Right kidney (tissue), 1 donor: ENCODE measurements at regions not wholly inside any gene's neighbourhood (a gene's known extent, or its start where the extent isn't known, plus 50 kb on each side); places are given as distances from the start of the nearest gene placed in this dataset.

Source experiments
- DNase-seq: peaks from one replicate; pipeline ENCODE4 v3.0.0-alpha.2; 2016

DNA sequence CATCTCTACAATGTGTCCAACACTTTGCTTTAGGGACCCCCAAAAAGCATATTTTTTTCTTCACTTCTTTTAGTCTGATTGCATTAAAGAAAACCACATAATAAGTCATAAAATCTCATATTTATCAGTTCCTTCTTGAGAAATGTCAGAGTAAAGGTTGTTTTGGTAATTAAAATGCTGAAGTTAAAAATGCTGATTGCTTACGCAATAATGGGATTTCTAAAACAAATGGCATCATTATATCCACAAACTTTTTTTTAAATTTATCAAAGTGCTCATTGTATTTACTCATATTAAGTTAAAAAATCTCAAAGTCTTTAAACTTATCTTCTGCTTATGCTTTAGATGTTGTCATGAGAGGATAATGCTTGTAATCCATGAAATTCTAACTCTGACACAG, 737.2 kb upstream of the ARGLU1 start:
- DNase-seq: no peak

DNA sequence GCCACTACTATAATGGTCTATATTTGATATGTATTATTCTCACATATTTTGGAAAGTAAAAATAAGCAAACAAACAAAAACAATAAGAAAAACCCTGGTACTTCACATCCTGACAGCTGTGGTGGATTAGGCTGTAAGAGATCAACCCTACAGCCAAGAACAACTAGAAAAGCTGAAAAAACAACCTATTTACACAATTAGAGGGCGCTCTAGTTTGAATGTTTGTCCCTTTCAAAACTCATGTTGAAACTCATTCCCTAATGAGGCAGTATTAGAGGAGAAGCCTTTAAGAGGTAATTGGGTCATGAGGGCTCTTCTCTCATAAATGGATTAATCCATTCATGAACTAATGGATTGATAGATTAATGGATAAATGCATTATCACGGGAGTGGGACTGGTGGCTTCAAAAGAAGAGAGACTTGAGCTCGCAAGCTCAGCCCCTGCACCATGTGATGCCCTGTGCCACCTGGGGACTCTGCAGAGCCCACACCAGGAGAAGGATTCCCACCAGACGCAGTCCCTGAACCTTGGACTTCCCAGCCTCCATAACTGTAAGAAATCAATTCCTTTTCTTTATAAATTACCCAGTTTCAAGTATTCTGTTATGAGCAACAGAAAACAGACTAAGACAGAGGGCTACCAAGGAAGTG, 733.9 kb upstream of the ARGLU1 start:
- DNase-seq: no peak

DNA sequence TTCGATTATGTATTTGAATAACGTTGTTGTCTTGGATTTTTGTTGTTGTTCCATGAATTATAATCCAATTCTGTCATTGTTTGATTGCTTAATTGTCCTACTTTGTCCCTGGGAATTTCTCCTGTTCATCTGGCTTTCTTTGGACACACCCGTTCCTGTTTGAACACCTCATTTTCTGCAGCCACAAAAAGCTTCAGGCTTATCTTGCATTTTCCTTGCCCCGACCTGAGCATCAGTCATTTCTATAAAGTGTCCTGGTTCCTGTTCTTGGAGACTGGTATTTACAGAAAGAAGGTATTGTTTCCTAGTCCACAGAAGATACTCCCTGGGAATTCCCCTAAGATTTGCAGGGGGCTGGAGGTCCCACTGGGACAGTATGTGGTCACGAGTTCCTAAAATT, 731.8 kb upstream of the ARGLU1 start:
- no peak for DNase-seq

DNA sequence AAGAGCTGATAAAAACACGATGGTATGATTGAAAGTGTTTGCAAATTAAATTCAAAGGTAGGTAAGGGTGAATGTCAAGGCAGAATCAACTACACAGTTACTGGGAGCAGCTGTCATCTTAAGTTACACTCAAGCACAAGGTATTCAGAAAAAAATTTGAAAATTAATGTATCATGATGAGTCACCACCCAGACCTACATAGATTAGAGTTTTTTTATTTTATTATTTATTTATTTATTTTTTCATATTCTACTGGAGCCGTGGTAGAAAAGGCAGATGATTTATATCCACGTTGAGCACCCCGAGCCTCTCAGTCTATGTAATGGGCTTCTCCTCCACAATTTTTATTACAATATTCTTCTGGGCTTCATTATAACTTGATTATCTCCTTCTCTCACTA, 728.9 kb upstream of the ARGLU1 start:
- no peak for DNase-seq

DNA sequence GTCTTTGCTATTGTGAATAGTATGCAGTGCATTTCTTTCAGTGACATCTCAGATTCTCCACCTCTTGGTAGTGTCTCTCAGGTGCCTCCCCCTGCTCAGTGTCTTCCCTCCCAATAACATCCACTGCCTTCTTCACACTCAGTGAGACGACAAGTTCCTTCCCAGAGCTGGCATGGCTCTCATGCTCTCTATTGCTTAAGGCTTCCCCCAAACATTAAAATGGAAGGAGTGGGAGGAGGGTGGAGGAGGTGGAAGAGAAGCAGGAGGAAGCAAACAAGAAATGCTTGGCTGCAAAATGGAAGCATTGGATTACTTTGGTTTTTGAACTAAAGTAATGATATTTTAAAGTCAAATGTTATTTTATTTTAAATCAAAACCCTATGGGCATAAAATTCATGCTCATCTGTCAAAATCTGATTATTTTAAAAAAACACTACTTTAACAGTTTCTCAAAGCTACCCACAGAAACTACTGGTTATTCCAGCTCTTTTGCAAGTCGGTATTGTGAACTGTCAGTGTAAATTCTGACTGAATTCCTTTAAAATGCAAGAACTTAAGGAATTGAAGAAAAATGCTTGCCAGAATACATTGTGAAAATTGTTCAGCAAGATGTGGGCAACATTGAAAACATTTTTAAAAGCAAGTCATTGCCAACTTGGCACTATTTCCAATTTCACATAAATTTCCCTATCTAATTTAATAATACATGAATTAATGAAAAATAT, 727.6 kb upstream of the ARGLU1 start:
- no peak for DNase-seq

DNA sequence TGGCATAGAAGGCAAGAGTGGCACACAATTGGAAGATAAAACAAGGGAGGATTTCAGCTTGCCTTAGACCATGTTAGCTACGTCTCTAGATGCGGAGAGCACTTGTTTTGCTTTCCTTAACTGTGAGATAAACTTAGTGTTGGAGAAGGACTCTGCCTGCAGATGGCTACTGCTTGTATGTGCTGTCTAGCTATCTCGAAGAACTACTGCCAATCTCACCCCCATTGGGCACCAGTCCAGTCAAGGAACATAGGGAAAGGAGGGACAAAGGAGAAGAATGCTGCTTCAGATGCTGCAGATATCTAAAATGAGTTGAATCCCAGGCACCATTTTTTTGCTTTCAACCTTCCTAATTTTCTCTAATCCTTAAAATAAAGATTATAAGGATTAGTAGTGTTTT, 726.0 kb upstream of the ARGLU1 start:
- DNase-seq: no peak

DNA sequence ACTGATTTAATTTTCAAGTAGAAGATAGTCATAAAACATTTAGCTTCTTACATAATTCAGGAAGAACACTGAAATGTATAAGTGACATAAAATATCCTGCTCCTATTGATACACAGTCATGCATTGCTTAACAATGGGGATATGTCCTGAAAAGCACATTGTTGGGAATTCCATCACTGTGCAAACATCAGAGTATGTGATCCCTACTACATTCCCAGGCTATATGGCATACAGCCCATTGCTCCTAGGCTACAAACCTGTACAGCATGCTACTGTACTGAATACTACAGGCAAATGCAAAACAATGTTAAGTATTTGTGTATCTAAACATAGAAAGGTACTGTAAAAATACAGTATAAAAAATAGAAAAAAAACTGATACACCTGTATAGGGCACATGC, 723.9 kb upstream of the ARGLU1 start:
- DNase-seq: no peak

DNA sequence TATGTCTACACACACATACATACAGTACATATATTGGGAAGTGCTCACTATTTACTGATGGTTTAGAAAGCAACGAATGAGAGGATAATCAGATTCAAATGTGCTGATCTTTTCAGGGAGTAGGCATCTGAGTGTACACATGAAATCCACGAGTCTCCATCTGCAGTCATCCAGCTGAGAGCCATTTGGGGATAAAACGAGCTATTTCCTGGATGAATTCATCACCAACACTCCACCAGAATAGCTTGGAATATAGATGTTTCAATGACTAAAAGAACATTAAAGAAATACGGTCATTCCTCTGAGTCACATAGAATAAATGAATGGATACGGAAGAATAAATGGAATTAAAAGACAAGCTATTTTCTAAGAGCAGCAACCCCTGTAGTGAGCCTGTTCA, 721.6 kb upstream of the ARGLU1 start:
- no peak for DNase-seq

DNA sequence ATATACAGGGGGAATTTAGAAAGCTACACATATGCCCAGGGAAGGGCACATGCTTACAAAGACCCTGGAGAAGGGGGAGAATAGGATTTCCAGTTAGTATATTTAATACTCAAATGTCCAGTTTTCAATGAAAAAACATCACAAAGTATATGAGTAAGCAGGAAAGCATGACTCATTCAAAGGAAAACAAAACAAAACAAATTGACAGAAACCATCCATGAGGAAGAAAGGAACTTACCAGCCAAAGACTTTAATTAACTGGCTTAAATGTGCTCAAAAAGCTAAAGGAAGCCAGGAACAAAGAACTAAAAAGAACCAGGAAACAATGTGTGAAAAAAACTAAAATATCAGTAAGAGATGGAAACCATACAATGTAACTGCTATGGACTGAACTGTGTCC, 716.2 kb upstream of the ARGLU1 start:
- DNase-seq: no peak

DNA sequence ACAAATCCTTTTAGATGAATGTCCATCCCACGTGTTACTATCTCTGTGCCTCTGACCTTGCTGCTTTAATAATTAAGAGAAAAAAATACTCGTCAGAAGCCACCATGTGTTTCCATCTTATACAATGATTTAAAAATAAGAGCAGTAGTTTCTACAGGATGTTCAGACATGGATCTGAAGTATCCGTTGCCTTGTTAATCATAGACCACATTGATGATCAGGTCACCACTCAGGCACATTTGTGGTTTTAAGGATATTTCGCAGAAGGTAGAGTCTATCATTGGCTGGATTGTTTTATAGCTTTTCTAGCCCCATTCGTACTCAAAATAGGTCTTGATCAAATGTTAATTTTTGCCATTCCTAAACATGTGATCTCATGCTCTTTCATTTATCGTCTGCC, 710.0 kb upstream of the ARGLU1 start:
- DNase-seq: no peak

DNA sequence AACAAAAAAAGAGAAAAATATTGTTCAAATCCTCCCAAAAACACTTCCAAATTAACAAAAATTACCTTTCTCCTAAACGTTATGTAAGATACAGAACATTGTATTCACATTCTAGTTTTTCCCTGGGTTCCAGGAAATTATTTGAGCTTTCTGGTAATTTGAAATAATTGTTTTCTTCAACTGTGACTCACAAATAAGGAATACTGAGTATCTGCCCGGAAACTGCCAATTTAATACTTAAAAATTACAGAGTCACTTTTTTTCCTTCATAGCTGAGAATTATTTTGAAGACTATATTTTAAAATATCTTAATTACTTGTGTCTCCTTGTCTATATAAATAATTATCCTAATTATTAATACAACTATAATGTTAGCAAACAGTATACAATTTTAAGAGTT, 709.0 kb upstream of the ARGLU1 start:
- no peak for DNase-seq

DNA sequence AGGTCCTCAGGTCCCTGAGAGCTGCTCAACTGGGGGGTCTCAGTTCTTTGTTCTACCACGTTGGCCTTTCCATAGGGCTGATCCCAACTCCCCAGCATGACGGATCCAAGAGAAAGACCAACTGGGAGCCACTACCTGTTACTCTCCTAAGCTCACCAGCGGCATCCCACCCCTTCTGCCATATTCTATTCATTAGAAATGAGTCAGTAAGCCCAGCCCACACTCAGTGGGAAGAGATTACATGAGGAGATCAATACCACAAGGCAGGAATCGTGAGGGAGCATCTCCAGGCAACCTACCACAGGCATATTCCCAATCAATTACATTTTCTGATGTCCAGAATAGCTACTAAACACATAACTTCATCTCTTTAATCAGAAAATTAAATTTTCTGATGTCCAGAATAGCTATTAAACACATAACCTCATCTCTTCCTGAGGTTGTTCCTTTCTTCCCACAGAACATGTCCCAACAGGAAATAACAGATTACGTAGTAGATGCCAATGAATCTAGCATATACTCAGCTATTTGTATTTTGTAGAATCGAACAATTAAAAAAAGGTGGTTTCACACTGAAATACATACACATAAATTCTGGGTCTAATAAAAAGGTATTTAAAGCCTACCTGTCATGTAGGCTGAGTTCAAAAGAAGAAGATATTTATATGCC, 708.1 kb upstream of the ARGLU1 start:
- DNase-seq: no peak

DNA sequence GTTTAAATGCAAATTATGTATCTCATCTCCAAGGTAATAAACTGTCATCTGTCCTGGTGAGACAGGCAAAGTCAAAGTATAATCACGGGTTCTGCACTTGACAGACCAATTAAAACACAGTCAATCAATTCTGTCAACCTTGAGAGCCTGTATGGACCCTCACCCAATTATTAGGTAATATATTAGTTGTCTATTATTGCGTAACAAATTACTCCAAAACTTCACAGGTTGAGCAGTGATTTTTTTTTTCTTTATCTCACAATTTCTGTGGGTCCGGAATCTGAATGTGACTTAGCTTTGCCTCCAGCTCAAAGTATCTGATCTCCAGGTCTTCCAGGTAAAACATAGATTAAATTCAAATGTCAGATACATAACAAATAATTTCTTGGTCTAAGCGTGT, 707.4 kb upstream of the ARGLU1 start:
- DNase-seq: no peak

DNA sequence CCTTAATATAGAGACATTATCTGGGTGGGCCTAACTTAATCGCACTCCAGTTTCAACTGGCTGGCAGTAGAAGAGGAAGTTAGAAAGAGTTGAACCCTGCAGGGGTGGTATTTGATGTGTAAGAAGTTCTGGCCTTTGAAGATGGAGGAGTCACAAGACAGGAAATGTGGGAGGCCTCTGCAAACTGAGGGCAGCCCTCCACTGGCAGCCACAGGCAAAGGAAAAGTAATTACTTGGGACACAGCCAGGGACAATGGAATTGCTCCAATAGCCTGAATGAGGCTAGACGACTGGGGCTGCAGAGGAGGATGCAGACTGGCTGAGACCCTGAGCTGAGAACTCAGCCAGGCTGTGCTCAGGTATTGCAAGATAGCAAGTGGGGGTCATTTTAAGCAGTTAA, 703.3 kb upstream of the ARGLU1 start:
- no peak for DNase-seq

DNA sequence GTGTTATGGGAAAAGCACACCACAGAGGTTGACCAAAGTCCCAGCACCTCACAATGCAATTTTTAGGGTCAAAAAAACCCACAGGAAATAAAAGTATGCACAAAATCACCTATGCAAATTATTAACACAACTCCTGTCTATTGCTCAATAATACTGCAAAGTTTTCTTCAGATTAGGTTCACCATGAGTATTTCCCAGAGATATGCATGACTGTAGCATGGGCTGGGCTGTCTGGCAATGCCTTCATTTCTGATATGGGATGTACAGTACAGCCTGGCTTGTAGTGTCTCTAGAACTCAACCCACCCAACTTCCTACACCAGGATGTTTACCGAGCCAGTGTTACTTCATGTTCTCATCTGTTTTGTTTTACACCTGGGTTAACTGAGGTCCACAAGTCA, 698.7 kb upstream of the ARGLU1 start:
- no peak for DNase-seq

DNA sequence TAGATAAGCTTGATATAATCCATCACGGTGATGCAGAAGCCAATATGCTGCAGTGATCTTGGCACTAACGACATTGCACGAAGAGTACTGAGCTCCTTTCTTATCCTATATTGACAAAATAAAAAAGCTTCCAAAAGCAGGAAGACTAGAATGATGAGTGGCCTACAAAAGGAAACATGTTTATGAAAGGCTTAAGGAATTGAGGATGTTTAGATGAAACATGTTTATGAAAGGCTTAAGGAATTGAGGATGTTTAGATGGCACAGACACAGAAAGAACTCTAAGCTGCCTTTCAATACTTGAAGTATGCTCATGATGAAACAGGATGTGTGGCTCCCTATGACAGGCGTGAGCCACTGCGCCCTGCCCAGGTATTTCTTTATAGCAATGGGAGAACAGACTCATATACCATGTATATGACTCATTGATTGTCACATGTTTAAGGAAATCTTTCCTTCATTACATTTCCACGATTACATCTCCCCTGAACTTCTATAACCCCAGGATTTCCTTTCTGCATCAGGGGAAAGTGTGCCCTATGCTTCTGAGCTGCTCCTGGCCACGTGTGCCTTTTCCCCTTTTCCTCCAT, 690.8 kb upstream of the ARGLU1 start:
- DNase-seq: no peak

DNA sequence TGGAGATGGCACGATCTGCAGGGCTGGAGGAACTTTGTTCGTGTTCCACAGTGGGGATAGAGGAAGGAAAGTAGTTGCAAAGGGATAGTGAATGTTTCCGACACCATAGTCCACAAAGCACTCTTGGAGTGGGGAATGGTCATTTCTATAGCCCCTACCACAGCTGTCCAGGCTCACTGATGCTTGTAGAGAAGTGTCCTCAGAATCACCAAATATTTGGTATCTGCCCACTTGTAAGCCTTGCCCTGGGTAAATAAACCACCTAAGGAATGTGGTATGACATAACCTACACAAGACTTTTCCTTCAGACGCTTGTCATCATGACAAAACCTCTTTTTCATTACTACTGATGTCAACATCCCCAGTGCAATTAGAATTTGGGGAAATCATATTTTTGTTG, 686.5 kb upstream of the ARGLU1 start:
- no peak for DNase-seq

DNA sequence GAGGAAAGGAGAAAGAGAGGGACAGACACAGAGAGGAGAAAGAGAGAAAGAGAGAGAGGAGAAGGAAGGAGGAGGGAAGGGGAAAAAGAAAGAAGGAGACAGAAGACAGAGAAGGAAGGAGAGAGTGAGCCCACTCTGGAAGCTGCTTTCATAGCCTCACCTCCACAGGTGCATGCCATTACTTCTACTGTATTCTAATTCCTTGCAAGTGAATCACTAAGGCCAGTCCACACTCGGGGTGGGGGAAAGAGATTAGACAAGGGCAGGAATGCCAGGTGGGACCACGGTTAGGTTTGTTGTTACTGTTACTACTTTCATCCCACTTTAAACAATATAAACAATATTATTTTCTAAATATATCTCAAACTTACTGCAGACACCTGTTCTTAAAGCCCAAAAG, 684.5 kb upstream of the ARGLU1 start:
- DNase-seq: no peak

DNA sequence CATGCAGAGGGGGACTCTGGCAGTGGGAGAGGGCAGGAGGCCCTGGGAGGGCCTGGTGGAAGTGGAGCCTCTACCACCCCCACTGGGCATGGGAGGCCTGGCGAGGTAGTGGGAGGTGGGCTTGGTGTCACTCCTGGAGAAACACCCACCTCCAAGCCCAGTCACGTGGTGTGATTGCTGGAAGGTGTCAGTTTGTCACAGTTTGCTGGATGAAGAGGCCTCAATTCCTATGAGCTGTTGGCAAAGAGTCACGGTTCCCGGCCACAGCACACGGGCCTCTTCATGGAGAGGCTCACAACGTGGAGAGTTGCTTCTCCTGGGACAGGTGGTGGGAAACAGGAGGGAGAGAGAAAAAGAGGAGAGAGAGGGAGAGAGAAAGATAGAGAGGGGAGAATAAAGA, 684.1 kb upstream of the ARGLU1 start:
- no peak for DNase-seq

DNA sequence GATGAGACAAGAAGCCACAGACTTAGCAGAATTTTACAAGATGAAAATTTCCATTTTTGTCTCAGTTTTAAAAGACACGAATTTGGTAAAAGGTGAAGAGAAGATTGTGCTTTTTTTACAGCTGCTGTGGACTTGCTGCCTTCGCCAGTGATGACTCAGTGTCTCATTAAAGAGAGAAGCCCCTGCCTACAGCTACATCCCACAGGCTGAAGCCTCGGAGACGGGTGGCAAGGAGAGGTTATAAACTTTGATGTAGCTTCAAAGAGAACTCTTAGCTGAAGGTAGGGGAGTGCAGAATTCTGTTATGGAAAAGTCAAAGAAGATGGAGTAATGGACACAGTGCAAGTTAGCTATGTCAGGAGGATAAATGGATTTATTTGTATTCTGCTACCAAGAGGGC, 683.4 kb upstream of the ARGLU1 start:
- DNase-seq: no peak

DNA sequence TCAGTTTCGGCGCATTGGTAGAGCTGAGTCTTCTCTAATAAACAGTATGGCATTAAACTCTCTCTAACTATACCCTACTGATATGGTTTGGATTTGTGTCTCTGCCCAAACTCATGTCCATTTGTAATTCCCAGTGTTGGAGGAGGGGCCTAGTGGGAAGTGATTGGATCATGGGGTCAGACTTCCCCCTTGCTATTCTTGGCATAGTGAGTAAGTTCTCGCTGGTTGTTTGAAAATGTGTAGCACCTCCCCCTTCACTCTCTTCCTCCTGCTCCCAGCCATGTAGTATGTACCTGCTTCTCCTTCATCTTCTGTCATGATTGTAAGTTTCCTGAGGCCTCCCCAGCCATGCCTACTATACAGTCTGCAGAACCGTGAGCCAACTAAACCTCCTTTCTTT, 682.7 kb upstream of the ARGLU1 start:
- DNase-seq: no peak

DNA sequence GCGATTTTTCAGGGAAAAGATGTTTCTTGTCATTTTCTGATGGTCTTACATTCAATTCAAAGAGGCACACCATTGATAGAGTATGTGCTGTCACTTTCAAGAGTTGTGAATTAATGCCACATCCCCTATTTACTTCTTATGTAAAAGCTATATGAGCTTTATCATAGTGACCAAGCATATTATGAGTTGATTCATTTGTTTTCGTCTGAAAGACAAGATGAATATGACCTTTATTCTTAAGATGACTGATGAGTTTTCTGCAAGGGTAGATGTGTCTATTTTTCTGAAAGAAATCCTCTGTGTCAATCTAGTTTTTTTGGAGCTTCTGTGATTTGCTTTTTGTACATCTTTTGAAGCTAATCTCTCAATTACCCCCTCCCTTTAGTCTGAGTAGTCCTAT, 676.3 kb upstream of the ARGLU1 start:
- no peak for DNase-seq

DNA sequence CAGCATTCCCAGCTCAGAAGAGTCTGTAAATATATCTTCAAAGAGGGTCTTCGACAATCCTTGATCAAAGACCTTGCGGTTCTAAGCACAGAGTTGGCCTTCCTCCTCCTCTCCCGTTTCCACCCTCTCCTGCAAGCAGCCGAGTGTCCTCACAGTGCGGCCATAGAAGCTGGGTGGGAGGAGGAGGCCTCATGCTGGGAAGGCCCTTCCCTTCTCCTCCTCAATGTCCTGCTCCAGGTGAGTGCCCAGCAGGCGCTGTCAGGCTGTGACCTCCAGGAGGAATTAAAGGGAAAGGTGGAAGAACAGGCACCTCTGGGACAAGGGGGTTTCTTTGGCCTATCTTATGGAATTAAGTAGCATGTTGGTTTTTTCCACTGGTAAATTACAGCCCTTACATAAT, 674.2 kb upstream of the ARGLU1 start:
- no peak for DNase-seq

DNA sequence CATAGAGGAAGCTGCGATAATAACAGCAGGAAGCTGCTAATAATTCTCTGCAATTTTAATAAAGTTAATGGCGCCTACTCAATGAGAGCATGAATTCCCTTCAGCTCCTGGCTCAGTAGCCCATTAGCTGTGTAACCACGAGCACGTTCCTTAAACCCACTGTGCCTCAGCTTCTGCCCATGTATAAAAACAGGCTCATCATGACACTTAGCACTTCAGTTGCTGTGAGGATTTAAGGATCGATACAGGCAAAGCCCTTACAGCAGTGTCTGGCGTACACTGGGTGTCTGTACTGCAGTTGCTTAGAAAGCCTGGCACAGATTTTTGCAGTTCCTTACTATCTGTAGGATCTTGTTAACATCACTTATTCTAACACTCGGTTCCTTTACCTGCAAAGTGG, 673.4 kb upstream of the ARGLU1 start:
- no peak for DNase-seq
